GM18502 (cell line): ENCODE measurements at regions not wholly inside any gene's neighbourhood (a gene's known extent, or its start where the extent isn't known, plus 50 kb on each side); places are given as distances from the start of the nearest gene placed in this dataset.
"Not testable (repeated sequence)": the region's sequence is repeated elsewhere in the genome, so short reads cannot be mapped to it uniquely, and the experiment has no call there.

Experiments used
- ATAC-seq: cut with Tn5 transposase; IDR thresholded peaks from one replicate; pipeline ENCODE4 v1.9.1; 2021; ENCODE audit warnings: mild to moderate bottlenecking; ENCODE audit not compliant: unreplicated experiment, poor library complexity

- no peak for ATAC-seq
Measured at GRCh38 chr14:55764784-55765183, 184.8 kb downstream of the KTN1 start.

- no peak for ATAC-seq
Measured at GRCh38 chr14:55766071-55766470, 186.1 kb downstream of the KTN1 start.

GRCh38 chr14:55767286-55767685 lies 187.3 kb downstream of the KTN1 start:
- ATAC-seq = no peak

GRCh38 chr14:55769877-55770276 lies 189.9 kb downstream of the KTN1 start:
- no peak for ATAC-seq

- ATAC-seq = no peak
Measured at GRCh38 chr14:55771242-55771981, 191.4 kb downstream of the KTN1 start.

GRCh38 chr14:55772486-55772885 lies 192.5 kb downstream of the KTN1 start:
- no peak for ATAC-seq

GRCh38 chr14:55773312-55773711 lies 193.3 kb downstream of the KTN1 start:
- no peak for ATAC-seq

- ATAC-seq = no peak
Measured at GRCh38 chr14:55773984-55774545, 194.1 kb downstream of the KTN1 start.

- ATAC-seq = no peak
Measured at GRCh38 chr14:55777877-55778276, 197.9 kb downstream of the KTN1 start.

GRCh38 chr14:55780156-55780946 lies 200.3 kb downstream of the KTN1 start:
- ATAC-seq = no peak

- ATAC-seq = no peak
Measured at GRCh38 chr14:55781046-55781445, 201.0 kb downstream of the KTN1 start.

- no peak for ATAC-seq
Measured at GRCh38 chr14:55782166-55782565, 202.2 kb downstream of the KTN1 start.

GRCh38 chr14:55789406-55789805 lies 209.4 kb downstream of the KTN1 start:
- no peak for ATAC-seq

- no peak for ATAC-seq
Measured at GRCh38 chr14:55794655-55795595, 214.9 kb downstream of the KTN1 start.

GRCh38 chr14:55796513-55796912 lies 216.5 kb downstream of the KTN1 start:
- not testable (repeated sequence) for ATAC-seq

- no peak for ATAC-seq
Measured at GRCh38 chr14:55798406-55798805, 218.4 kb downstream of the KTN1 start.

GRCh38 chr14:55799508-55800095 lies 219.6 kb downstream of the KTN1 start:
- ATAC-seq = no peak

GRCh38 chr14:55800156-55800785 lies 220.3 kb downstream of the KTN1 start:
- no peak for ATAC-seq

- ATAC-seq = no peak
Measured at GRCh38 chr14:55801121-55801520, 221.1 kb downstream of the KTN1 start.
